GM12878 (cell line): ENCODE measurements at regions not wholly inside any gene's neighbourhood (a gene's known extent, or its start where the extent isn't known, plus 50 kb on each side); places are given as distances from the start of the nearest gene placed in this dataset.

Source experiments
- ATAC-seq: fragments of 200-7000 bp; cut with Tn5 transposase; 3 replicates; pipeline ENCODE4 v1.9.1; 2020; ENCODE audit warnings: mild to moderate bottlenecking, moderate library complexity
- BruUV-seq: library from RNA; stranded (reverse); fragments of 400-500 nt; replicated peaks from 2 replicates; lab custom pipeline; 2021; lab: Mats Ljungman, UMichigan
- CTCF ChIA-PET: fragments of 300-600 bp; sonication (Branson Sonifier 250); formaldehyde crosslinking; extraction: SDS; loops from one replicate; lab custom pipeline; 2021; ENCODE audit warnings: inconsistent platforms; lab: Yijun Ruan, JAX
- POLR2A ChIA-PET: fragments of 350-600 bp; formaldehyde crosslinking; extraction: SDS; loops from one replicate; lab custom pipeline; 2021; ENCODE audit warnings: inconsistent platforms; lab: Charles Lee
- RAD21 ChIA-PET: fragments of 300-600 bp; sonication (Branson Sonifier 250); formaldehyde crosslinking; loops from one replicate; lab custom pipeline; 2023; ENCODE audit warnings: antibody characterized with exemption; ENCODE audit not compliant: unreplicated experiment; lab: Charles Lee
- SMC1A ChIA-PET: fragments of 300-600 bp; sonication (Branson Sonifier 250); formaldehyde crosslinking; loops from one replicate; lab custom pipeline; 2023; ENCODE audit not compliant: unreplicated experiment, uncharacterized antibody; lab: Charles Lee
- DNase-seq: peaks from one replicate; pipeline ENCODE4 v3.0.0-alpha.2; 2011; ENCODE audit warnings: low read depth, low spot score
- FAIRE-seq: peaks from 3 replicates; lab custom pipeline; 2011; peaks lifted over from hg19 to GRCh38; lab: Jason Lieb, UNC
- H2AFZ ChIP-seq: 2 replicates; pipeline ENCODE4 v1.6.0; 2011; ENCODE audit warnings: low read depth, low read length, control low read depth; ENCODE audit not compliant: control insufficient read depth
- H3K27ac ChIP-seq: 2 replicates; pipeline ENCODE4 v1.5.1; 2011; ENCODE audit warnings: control low read depth; ENCODE audit not compliant: control insufficient read depth, insufficient read depth
- H3K27me3 ChIP-seq, 2 experiments: replicated peaks in 1 of 2; 2 replicates each; pipeline versions ENCODE4 v1.6.0 to v1.6.1; 2011; ENCODE audit warnings: low read length in 1 of 2; ENCODE audit not compliant: control insufficient read depth in 2 of 2, insufficient read depth in 2 of 2
- H3K36me3 ChIP-seq, 2 experiments: 2 replicates each; pipeline ENCODE4 v1.5.1; 2011; ENCODE audit warnings: low read length in 1 of 2; ENCODE audit not compliant: control insufficient read depth in 2 of 2, insufficient read depth in 2 of 2
- H3K4me1 ChIP-seq: 2 replicates; pipeline ENCODE4 v1.6.1; 2011; ENCODE audit warnings: mild to moderate bottlenecking, low read length, moderate library complexity, mixed read lengths; ENCODE audit not compliant: control insufficient read depth, insufficient read depth
- H3K4me2 ChIP-seq: 2 replicates; pipeline ENCODE4 v1.6.0; 2011; ENCODE audit warnings: control low read depth; ENCODE audit not compliant: control insufficient read depth, insufficient read depth
- H3K4me3 ChIP-seq: fragments of 200-600 bp; sonication (generic); 2 replicates; pipeline ENCODE4 v1.5.1; 2016
- H3K79me2 ChIP-seq: 2 replicates; pipeline ENCODE4 v1.6.0; 2011; ENCODE audit warnings: low read length; ENCODE audit not compliant: control insufficient read depth, insufficient read depth
- H3K9ac ChIP-seq: 2 replicates; pipeline ENCODE4 v1.8.0; 2011; ENCODE audit warnings: low read length, control low read depth, mixed read lengths; ENCODE audit not compliant: control insufficient read depth, insufficient read depth
- H3K9me3 ChIP-seq: replicated peaks from 3 replicates; pipeline ENCODE4 v1.5.1; 2011; ENCODE audit warnings: mild to moderate bottlenecking, low read length; ENCODE audit not compliant: control insufficient read depth, insufficient read depth
- H4K20me1 ChIP-seq: 2 replicates; pipeline ENCODE4 v1.6.0; 2011; ENCODE audit not compliant: control insufficient read depth, insufficient read depth
- CHD4 ChIP-seq: fragments of 200-600 bp; sonication (generic); IDR thresholded peaks from 2 replicates; pipeline ENCODE4 v1.6.1; 2016; ENCODE audit warnings: mild to moderate bottlenecking
- GATAD2B ChIP-seq: fragments of 450-650 bp; conservative IDR thresholded peaks from 2 replicates; pipeline ENCODE4 v1.6.1; 2017; ENCODE audit warnings: low read depth, mild to moderate bottlenecking, moderate library complexity
- IKZF1 ChIP-seq: fragments of 450-650 bp; conservative IDR thresholded peaks from 2 replicates; pipeline ENCODE4 v1.6.1; 2017; ENCODE audit warnings: antibody characterized with exemption, mild to moderate bottlenecking
- MAX ChIP-seq: IDR thresholded peaks from 2 replicates; pipeline ENCODE4 v1.6.1; 2012; ENCODE audit warnings: low read depth, low read length, improper control_type of control experiment
- NFYB ChIP-seq: IDR thresholded peaks from 2 replicates; pipeline ENCODE4 v1.6.1; 2011; ENCODE audit warnings: low read depth, mild to moderate bottlenecking, low read length, improper control_type of control experiment, moderate library complexity; ENCODE audit not compliant: insufficient read depth
- NR2F1 ChIP-seq: fragments of 450-650 bp; conservative IDR thresholded peaks from 2 replicates; pipeline ENCODE4 v1.6.1; 2017; ENCODE audit warnings: mild to moderate bottlenecking
- RUNX3 ChIP-seq: IDR thresholded peaks from 2 replicates; pipeline ENCODE4 v1.6.1; 2012; ENCODE audit warnings: low read length, inconsistent platforms
- TARDBP ChIP-seq: IDR thresholded peaks from 2 replicates; pipeline ENCODE4 v1.6.1; 2016; ENCODE audit warnings: borderline replicate concordance
- USF1 ChIP-seq: IDR thresholded peaks from 2 replicates; pipeline ENCODE4 v1.6.1; 2011; ENCODE audit warnings: borderline replicate concordance, low read depth, mild to moderate bottlenecking, moderate library complexity, mixed read lengths, low read length; ENCODE audit not compliant: insufficient read depth; ENCODE audit errors: extremely low read length
- WRNIP1 ChIP-seq: IDR thresholded peaks from 2 replicates; pipeline ENCODE4 v1.6.1; 2011; ENCODE audit warnings: low read depth, low read length, improper control_type of control experiment, borderline replicate concordance
- WGBS: methylation state at CpG from one replicate; pipeline ENCODE4 v1.1.6; 2016; ENCODE audit warnings: low lambda C conversion rate; ENCODE audit not compliant: insufficient replicate concordance, insufficient coverage; ENCODE audit errors: missing lambda C conversion rate; 5-methylcytosine and 5-hydroxymethylcytosine counted together
- in situ Hi-C: fragments of 300-500 bp; cut with MboI; formaldehyde crosslinking; loops from 9 replicates; pipeline ENCODE4 v1.14.3; 2018; ENCODE audit warnings: mixed read lengths
- intact Hi-C: fragments of 100-400 bp; cut with micrococcal nuclease; formaldehyde crosslinking; loops from one replicate; pipeline ENCODE4 v1.14.2; 2022; ENCODE audit not compliant: unreplicated experiment

GRCh38 chr2:64773461-64774118 lies 119.9 kb upstream of the SERTAD2 start:
- WGBS: 89% methylated on average over 12 of the region's 12 CpGs
- no peak overlapping the region for H2AFZ ChIP-seq
- no peak overlapping the region for H3K27ac ChIP-seq
- no peaks in the 10 kb centered on the region for H3K79me2 ChIP-seq
- H3K36me3 ChIP-seq: no peaks in the 10 kb centered on the region
- RAD21 ChIA-PET: no interaction called here
- H3K9ac ChIP-seq: no peak overlapping the region
- intact Hi-C loops (no loop called here), in situ Hi-C loops (no loop called here)
- no peak overlapping the region for H3K4me2 ChIP-seq
- TF ChIP-seq IKZF1: no peak
- TF ChIP-seq WRNIP1: no peak
- TF ChIP-seq MAX: no peak
- no peak for TF ChIP-seq RUNX3
- TF ChIP-seq USF1: no peak
- TF ChIP-seq GATAD2B: no peak
- no peak for TF ChIP-seq NR2F1
- TF ChIP-seq TARDBP: no peak
- TF ChIP-seq NFYB: no peak
- TF ChIP-seq CHD4: no peak
- no TSS peak for BruUV-seq
- SMC1A ChIA-PET: interaction anchor here (1.1 to 1.7 kb wide), 2 partner anchors 9 to 10 kb away, joined by 3 to 6 read pairs; no protein-coding TSS in a partner anchor
- FAIRE-seq (no peak), DNase-seq (no peak), ATAC-seq (no peak)
- no peak overlapping the region for H3K4me3 ChIP-seq
- no peaks in the 10 kb centered on the region; the same call in 2 of the 3 replicates for H3K9me3 ChIP-seq
- H3K27me3 ChIP-seq: no peaks in the 10 kb centered on the region
- H3K4me1 ChIP-seq: peaks cover 3% of the 10 kb centered on the region
- H4K20me1 ChIP-seq: no peaks in the 10 kb centered on the region
- CTCF ChIA-PET: interaction anchor here (1.2 to 2.0 kb wide), 2 partner anchors 9 to 32 kb away, joined by 3 to 4 read pairs; no protein-coding TSS in a partner anchor
- POLR2A ChIA-PET: no interaction called here
